Erythroblast (primary cell): ENCODE measurements at regions not wholly inside any gene's neighbourhood (a gene's known extent, or its start where the extent isn't known, plus 50 kb on each side); places are given as distances from the start of the nearest gene placed in this dataset.
A peak's percentile ranks its signal among the peaks of the same experiment; 100 is the strongest.

Experiments
- DNase-seq, 2 experiments: peaks; one replicate each; lab custom pipeline; 2025; lab: John Stamatoyannopoulos, UW
- GATA1 ChIP-seq: IDR thresholded peaks from 2 replicates; pipeline ENCODE4 v1.6.1; 2011; ENCODE audit warnings: low read depth, mild to moderate bottlenecking, control low read depth, low read length, moderate library complexity
- POLR2A ChIP-seq: IDR thresholded peaks from 2 replicates; pipeline ENCODE4 v1.6.1; 2011; ENCODE audit warnings: mild to moderate bottlenecking, low read length

DNA sequence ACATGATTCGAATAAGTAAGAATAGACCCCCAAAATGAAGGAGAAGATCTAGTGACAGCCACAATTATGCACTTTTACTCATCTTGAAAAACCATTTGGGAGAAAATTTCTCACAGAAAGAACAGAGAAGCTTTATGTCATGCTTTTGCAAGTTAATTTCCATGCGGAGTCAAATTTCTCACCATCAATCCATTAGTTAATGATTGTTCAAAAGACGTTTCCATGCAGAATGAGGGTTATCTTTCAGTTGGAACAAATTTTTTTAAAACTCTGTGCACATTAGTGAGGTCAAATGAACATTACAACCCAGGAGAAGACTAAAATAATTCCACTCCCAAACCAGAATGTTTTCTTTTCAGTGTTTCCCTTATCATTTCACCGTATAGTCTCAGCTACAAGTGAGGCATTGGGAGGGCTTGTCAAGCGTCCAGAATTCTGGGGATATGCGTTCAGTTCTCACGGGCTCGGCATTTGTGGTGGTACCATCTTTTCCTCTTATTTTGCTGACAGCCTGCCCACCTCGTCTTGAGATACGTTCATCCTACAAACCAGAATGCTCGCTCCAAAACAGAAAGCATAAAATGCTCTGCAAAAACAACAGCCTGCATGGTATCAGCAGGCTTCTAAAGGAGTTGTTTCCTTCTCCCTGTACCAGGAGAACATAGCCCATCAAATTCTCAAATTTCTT lies 130.8 kb upstream of the TBL1X start:
- no peak for DNase-seq
- TF ChIP-seq GATA1 (no peak), POLR2A (no peak)

DNA sequence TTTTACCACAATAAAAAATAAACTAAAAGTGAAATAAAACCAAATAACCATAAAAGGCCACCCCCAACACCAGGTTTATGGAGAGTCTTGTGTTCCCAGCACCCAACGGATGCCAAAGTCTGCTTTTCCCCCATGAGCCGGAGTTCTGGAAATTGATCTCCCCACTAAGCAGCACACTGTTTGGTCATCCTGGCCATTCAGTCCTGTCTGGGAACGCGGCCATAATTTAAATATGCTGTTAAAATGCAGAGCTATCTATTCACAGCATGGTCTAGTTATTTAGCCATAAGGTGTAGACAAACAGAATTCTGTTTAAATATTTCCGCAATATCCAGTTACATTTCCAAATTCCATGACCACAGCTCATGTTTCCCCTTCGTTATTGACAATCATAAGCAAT lies 129.6 kb upstream of the TBL1X start:
- TF ChIP-seq POLR2A (no peak), GATA1 (no peak)
- no peak for DNase-seq

DNA sequence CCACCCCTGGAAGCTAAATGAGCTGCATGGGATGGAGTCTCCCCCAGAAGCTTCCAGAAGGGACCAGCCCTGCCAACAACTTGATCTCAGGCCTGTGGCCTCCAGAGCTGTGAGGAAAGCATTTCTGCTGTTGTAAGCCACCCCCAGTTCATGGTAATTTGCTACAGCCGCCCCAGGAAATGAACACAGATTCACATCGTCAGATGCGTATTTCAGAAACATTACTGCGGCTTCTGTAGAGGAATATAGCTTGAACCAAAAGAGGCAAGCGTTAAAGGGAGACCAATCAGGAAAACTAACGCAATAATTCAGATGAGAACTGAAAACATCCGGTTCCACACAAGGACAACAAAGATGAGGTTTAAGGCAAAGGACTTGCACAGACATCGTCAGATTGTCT lies 128.4 kb upstream of the TBL1X start:
- TF ChIP-seq POLR2A (no peak), GATA1 (no peak)
- no peak for DNase-seq

DNA sequence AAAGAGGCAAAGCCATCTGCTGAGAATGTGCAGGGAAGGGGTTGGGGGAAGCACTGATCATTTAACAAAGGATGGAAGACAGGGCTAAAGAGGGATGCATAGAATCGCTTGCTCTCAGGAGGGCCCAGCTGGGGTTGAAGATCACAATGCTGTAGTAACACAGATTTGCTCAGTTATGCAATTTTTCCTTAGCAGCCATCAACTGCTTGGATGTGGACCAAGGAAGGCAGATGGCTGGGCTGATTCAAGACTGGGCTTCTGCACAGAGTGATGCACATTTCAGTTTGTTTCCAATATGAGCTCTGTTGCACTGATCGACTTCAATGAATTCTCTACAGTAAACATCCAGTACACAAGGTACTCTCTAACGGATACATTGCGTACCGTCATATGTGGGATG lies 127.8 kb upstream of the TBL1X start:
- TF ChIP-seq POLR2A (no peak), GATA1 (no peak)
- DNase-seq: peak in 1 of 2 experiments; percentile 1

DNA sequence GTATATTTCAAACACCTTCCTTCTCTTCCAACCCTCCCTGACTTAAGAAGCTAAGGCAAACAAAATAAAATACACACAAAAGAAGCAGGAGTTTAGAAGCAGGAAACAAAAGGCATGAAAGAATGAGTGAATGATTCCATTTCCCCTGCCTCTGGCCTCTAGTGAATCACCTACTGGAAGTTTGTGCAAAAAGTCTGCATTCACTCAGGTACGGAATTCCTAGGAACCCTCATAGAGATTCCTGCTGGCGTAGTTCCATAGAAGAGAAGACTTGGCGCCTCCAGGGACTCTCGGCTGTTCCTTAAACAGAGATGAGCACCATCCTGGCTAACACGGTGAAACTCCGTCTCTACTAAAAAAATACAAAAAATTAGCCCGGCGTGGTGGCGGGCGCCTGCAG lies 125.9 kb upstream of the TBL1X start:
- TF ChIP-seq GATA1 (no peak), POLR2A (no peak)
- DNase-seq: no peak

DNA sequence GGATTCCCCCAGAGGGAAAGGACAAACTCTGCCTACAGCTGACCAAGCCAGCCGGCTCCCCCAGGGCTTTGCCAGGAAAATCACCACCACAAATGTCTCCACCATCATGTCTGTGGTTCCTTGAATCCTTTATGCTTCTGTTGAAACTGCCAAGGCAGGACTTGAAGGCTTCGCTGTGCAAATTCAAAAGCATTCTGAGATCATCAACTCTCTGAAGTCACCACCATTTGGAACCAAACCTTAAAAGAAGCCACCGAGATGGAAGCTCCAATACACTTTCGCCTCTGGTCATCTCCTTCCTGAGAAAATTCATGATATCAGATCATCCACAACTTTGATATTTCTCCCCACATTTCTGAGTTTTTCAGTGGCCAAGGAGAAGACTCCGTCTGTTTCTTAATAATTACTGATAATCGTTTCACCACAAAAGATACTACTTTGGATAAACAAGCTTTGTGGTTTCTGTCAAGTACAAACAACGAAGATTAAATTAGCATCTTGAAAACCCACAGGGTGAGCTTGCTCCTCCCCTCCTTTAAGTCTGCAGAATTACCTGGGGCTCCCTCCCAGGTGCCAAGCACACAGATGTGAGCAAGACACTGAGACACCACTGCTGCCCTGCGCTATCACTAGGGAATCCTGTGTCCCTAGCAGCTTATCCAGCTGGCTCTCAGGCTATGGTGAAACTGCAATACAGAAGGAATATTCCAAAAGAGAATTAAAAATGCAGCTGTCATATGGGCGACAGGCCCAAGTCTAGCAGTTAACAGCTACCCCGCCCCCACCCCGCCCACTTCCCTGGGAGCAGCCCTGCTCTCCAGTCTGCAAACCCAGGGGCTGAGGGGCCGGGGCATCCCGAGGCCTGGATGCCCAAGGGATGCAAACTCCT lies 125.0 kb upstream of the TBL1X start:
- peak; percentile 2 to 6 for DNase-seq

DNA sequence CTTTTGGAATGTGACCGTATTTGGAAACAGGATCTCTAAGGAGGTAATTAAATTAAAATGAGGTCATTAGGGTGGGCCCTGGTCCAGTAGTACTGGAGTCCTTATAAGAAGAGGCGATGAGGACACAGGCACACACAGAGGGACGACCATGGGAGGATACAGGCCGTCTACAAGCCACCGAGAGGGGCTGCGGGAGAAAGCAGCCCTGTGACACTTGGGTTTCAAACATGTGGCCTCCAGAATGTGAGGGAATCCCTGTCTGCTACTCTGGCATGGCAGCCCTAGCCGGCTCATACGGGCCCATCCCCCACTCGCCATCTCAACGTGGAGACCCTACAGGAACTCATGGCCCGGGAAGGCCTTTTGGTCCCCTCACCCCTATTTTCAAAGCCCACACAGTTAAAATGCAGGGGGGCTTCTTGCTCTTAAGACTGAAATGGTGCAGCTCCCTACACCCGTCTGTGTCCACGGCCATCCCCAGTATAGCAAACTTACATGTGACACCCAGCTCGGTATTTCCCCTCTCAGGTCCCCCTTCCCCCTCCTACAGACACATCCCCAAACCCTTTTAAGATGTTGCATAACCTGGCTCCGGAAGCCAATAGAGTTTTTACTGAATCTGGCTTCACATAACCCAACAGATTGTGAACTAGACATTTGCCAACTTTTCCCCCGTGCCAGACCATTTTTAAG lies 124.1 kb upstream of the TBL1X start:
- TF ChIP-seq POLR2A: no peak
- TF ChIP-seq GATA1: no peak
- no peak for DNase-seq

More for the DNA sequence above, 125.0 kb upstream of the TBL1X start:
- TF ChIP-seq POLR2A (no peak), GATA1 (no peak)

DNA sequence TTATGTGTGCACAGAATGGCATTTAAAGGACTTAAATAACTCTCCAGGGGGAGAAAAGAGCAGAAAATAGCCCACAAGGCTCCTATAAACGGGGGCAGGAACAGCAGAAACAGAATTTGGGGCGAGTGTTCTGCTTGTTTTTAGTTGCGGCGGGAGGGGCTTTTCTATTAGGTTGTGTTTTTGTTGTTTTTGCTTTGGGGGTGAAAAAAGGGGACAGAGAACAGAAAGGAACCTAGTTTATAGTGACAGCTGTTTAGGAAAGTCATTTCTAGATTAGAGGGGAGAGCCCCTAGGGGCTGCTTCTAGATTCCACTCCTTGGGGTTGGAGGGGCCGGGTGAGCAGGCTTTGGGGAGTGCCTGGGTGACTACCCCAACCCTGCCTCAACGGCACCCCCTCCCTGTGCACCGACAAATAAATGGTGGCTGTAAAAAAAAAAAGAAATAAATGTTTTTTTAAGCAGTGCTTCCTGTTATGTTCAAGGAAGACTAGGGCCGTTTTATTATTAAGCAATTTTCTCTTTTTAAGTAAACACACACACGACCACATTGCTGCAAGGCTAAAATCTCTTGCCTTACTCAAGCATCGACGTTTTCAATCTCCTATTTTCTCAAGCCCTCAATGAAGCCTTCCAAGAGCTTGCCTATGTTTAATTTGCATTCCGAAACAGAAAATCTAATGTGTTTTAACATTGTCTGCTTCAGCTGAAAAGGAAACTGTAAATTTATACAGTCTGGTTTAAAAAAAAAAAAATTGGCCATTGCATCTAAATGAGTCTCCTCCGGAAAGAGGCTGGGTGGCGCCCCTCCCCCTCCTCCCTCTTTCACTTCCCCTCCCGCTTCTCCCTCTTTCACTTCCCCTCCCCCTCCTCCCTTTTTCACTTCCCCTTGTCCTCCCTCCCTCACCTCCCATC lies 123.3 kb upstream of the TBL1X start:
- DNase-seq: peak; percentile 25 to 37
- TF ChIP-seq GATA1: no peak
- TF ChIP-seq POLR2A: no peak

DNA sequence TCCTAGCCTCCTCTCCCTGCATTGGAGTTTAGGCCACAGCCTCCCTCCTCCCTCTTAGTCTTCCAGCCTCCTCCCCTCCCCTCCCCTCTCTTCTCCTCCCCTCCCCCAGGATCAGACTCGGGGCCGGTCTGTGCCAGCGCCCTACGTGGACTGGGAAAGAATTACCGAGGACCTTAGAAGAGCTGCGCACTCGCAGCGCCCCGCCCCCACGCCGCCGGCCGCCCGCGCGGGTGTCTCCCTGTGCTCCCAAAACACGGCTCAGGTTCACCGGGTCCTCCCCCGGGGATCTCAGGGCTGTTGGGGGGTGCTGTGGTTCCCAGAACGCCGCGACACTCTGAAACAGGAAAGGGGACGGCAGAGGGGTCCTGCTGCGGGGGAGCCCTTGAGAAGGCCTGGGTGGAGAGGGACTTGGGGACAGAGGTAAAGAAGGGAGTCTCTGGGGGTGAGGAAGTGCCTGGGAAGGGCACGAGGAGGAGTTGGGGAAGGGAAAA lies 122.3 kb upstream of the TBL1X start:
- DNase-seq: peak; percentile 67 to 69
- no peak for TF ChIP-seq POLR2A
- TF ChIP-seq GATA1: no peak

DNA sequence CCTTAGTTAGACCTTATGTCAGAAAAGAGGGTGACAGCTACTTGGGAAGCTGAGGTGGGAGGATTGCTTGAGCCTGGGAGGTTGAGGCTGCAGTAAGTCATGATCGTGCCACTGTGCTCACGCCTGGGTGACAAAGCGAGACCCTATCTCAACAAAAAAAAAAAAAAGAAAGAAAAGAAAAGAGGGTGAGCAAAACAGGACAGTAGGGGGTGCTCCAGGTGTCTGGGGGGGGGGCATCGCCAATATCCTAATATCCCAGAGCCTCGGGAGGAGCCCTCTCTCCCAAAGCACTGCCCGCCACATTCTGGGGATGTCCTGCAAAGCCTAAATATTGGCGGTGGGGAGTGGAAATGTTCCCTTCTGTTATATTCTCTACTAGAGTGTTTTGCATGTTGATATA lies 120.9 kb upstream of the TBL1X start:
- no peak for DNase-seq
- no peak for TF ChIP-seq POLR2A
- TF ChIP-seq GATA1: no peak

DNA sequence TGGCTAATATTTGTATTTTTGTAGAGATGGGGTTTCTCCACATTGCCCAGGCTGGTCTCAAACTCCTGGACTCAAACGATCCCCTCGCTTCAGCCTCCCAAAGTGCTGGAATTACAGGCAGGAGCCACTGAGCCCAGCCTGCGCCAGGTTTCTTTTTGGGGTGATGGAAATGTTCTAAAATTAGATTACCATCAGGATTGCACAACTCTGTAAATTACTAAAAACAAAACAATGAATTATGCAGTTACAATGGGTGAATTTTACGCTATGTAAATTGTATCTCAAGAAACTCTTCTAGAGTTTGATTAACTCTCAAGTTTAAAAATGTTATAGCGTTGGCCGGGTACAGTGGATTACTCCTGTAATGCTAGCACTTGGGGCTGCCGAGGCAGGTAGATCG lies 118.9 kb upstream of the TBL1X start:
- no peak for TF ChIP-seq GATA1
- TF ChIP-seq POLR2A: no peak
- no peak for DNase-seq

DNA sequence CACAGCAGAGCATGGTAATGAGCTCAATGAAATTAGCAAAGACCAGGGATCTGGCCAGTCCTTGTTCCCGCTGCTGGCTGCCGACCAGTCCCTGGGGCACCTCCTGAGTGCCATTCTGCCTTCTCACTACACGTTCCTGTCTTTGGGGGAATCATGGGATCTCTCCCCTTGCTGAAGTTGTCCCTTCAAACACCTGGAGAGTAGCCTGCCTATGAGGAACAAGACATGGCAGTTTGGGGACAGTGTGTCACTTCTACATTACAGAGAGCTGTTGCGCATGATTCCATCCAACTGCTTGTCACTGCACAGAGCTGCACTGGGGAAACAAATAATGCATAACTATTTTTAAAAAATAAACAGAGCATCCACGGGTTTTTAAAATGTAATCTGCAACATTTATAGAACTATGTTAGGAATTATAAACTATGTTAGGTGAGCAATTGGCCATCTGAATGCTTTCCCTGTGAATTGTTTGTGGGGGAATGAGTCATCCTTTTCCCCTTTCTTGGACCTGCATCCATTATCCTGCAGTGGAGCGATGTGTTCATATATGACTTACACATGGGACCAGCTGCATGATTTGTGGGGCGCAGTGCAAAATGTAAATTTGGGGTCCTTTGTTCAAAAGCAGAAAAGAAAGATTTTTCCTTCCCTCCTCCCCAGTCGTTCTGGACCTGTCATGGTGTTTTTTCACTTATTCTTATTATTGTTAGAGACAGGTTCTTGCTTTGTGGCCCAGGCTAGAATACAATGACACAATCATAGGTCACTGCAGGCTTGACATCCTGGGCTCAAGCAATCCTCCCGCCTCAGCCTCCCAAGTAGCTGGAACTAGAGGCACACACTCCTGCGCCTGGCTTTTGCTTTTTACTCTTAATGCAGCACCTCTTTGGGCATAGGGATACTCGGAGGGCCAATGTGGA lies 115.0 kb upstream of the TBL1X start:
- TF ChIP-seq GATA1: no peak
- no peak for DNase-seq

DNA sequence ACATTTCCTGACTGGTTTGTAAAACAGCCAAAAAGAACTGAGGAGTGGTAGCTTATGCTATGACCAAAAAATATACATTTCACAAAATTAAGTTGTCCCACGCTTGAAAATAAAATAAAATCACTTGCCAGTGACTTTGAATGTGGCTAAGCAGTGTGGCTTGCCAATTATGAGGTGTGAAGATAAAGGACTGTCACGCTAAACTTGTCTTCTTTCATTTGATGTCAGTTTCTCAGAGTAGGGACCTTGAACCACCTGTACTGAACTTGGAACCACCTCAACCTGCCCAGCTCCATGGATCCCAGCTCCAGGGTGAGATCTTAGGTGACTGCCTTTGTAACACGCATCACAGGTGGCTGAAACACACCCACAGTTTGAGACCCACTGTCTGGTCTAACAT lies 113.7 kb upstream of the TBL1X start:
- no peak for DNase-seq
- no peak for TF ChIP-seq POLR2A
- no peak for TF ChIP-seq GATA1
